ENCODE measurements at regions not wholly inside any gene's neighbourhood (a gene's known extent, or its start where the extent isn't known, plus 50 kb on each side); places are given as distances from the start of the nearest gene placed in this dataset.

- FAIRE-seq: no peak
Observed at GRCh38 chr6:98485593-98485992, 348.8 kb upstream of the POU3F2 start.

- FAIRE-seq: no peak
Observed at GRCh38 chr6:98486057-98486456, 348.3 kb upstream of the POU3F2 start.

GRCh38 chr6:98487612-98488011 lies 346.8 kb upstream of the POU3F2 start:
- no peak for FAIRE-seq

GRCh38 chr6:98498144-98498775 lies 336.1 kb upstream of the POU3F2 start:
- no peak for FAIRE-seq

GRCh38 chr6:98498866-98499265 lies 335.5 kb upstream of the POU3F2 start:
- FAIRE-seq: no peak

GRCh38 chr6:98514073-98514720 lies 320.2 kb upstream of the POU3F2 start:
- no peak for FAIRE-seq

- FAIRE-seq: no peak
Observed at GRCh38 chr6:98514796-98515195, 319.6 kb upstream of the POU3F2 start.

- FAIRE-seq: no peak
Observed at GRCh38 chr6:98516206-98516605, 318.2 kb upstream of the POU3F2 start.

GRCh38 chr6:98516866-98517265 lies 317.5 kb upstream of the POU3F2 start:
- no peak for FAIRE-seq

GRCh38 chr6:98525860-98526259 lies 308.5 kb upstream of the POU3F2 start:
- no peak for FAIRE-seq

GRCh38 chr6:98526465-98526864 lies 307.9 kb upstream of the POU3F2 start:
- no peak for FAIRE-seq

- no peak for FAIRE-seq
Observed at GRCh38 chr6:98529364-98529763, 305.0 kb upstream of the POU3F2 start.

- no peak for FAIRE-seq
Observed at GRCh38 chr6:98530732-98531131, 303.6 kb upstream of the POU3F2 start.

- FAIRE-seq: no peak
Observed at GRCh38 chr6:98532004-98532403, 302.4 kb upstream of the POU3F2 start.

GRCh38 chr6:98539741-98540140 lies 294.6 kb upstream of the POU3F2 start:
- FAIRE-seq: no peak

GRCh38 chr6:98546376-98546775 lies 288.0 kb upstream of the POU3F2 start:
- FAIRE-seq: no peak

- no peak for FAIRE-seq
Observed at GRCh38 chr6:98547151-98547550, 287.2 kb upstream of the POU3F2 start.

GRCh38 chr6:98547634-98548033 lies 286.7 kb upstream of the POU3F2 start:
- no peak for FAIRE-seq

- no peak for FAIRE-seq
Observed at GRCh38 chr6:98548301-98548700, 286.1 kb upstream of the POU3F2 start.

- no peak for FAIRE-seq
Observed at GRCh38 chr6:98560418-98560817, 274.0 kb upstream of the POU3F2 start.

- no peak for FAIRE-seq
Observed at GRCh38 chr6:98560841-98561240, 273.5 kb upstream of the POU3F2 start.

- FAIRE-seq: no peak
Observed at GRCh38 chr6:98566126-98566525, 268.2 kb upstream of the POU3F2 start.

- no peak for FAIRE-seq
Observed at GRCh38 chr6:98572579-98572978, 261.8 kb upstream of the POU3F2 start.

GRCh38 chr6:98574984-98575383 lies 259.4 kb upstream of the POU3F2 start:
- FAIRE-seq: no peak

- no peak for FAIRE-seq
Observed at GRCh38 chr6:98576791-98577190, 257.6 kb upstream of the POU3F2 start.

All from islet of Langerhans (tissue), 1 donor.